ENCODE measurements at regions not wholly inside any gene's neighbourhood (a gene's known extent, or its start where the extent isn't known, plus 50 kb on each side); places are given as distances from the start of the nearest gene placed in this dataset.

DNA sequence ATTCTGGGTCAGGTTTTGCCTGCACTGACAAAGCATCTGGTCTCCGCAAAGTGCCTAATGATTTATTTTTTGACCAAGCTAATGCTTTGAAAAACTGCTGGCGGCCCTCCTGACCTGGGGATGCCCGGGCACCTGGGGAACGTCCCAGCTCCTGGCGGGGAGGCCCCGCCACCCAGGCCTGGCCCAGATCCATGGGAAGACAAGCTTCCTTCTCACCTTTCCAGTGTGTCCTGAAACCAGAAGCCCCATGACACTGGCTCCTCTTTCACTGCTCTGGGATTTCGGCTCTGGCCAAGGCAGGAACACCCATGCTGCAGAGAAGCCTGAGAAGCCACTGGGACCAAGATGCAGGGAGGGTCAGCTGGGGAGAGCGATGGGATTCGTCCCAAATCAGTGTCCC lies 144.1 kb downstream of the SEC61B start:
- no peak for DNase-seq (ENCODE audit: low spot score)
- H3K9ac ChIP-seq (ENCODE audit: insufficient read depth, low read depth, low read length) = no peak overlapping the region
- no peak for ATAC-seq
- H3K4me1 ChIP-seq (ENCODE audit: insufficient read depth, low read length) = 0 out of 2 replicates have a peak, but pooled peaks cover 4% of the 10 kb centered on the region
- H3K27me3 ChIP-seq (ENCODE audit: control insufficient read depth in 1 of 2, insufficient read depth in 2 of 2, low read length in 2 of 2) = peaks cover 3 to 39% of the 10 kb centered on the region in 2 experiments; a peak in 3 of 5 replicates
- H3K4me2 ChIP-seq (ENCODE audit: low read depth, low read length) = no peak overlapping the region
- in situ Hi-C loops (cut with HindIII; ENCODE audit: extremely low pct_ligation_motif_present, low pct_unique_long_range_greater_than_20kb) (no loop called here), intact Hi-C loops (cut with micrococcal nuclease; ENCODE audit: unreplicated experiment) (no loop called here)
- no peak overlapping the region for H3K27ac ChIP-seq (ENCODE audit: extremely low read length, insufficient read depth, low read length)
- no peaks in the 10 kb centered on the region for H4K20me1 ChIP-seq (ENCODE audit: insufficient read depth, low read length)
- H3K79me2 ChIP-seq (ENCODE audit: insufficient read depth, low read length) = no peaks in the 10 kb centered on the region
- no TSS peak for BruUV-seq (replicated peaks)
- no peak overlapping the region for H3K4me3 ChIP-seq (replicated peaks in 1 of 3; ENCODE audit: insufficient read depth in 1 of 3, low read depth in 2 of 3, low read length in 3 of 3)
- no peak overlapping the region for H2AFZ ChIP-seq (ENCODE audit: low read length)
- no peaks in the 10 kb centered on the region for H3K36me3 ChIP-seq (replicated peaks in 1 of 2; ENCODE audit: control insufficient read depth in 1 of 2, insufficient read depth in 2 of 2, low read length in 2 of 2)
- no peak for FAIRE-seq
- ChIA-PET POLR2A (no interaction called here), CTCF (ENCODE audit: low intra/inter-chr PET ratio, low total read pairs) (no interaction called here)
- 45% methylated on average over 6 of the region's 9 CpGs for WGBS (ENCODE audit: low lambda C conversion rate)
- no peaks in the 10 kb centered on the region for H3K9me3 ChIP-seq (ENCODE audit: low read length)
- no peak for TF ChIP-seq FOXK1 (CRISPR knock-in tag; IDR thresholded peaks at IDR 0.05; ENCODE audit: borderline replicate concordance, low read depth)
- TF ChIP-seq ZNF546 (CRISPR knock-in tag; conservative IDR thresholded peaks at IDR 0.05) = no peak
- TF ChIP-seq, protein P1, sequence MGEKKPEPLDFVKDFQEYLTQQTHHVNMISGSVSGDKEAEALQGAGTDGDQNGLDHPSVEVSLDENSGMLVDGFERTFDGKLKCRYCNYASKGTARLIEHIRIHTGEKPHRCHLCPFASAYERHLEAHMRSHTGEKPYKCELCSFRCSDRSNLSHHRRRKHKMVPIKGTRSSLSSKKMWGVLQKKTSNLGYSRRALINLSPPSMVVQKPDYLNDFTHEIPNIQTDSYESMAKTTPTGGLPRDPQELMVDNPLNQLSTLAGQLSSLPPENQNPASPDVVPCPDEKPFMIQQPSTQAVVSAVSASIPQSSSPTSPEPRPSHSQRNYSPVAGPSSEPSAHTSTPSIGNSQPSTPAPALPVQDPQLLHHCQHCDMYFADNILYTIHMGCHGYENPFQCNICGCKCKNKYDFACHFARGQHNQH (CRISPR knock-in tag; IDR thresholded peaks at IDR 0.05) = no peak
- no peak for TF ChIP-seq NR2F6 (IDR thresholded peaks at IDR 0.05)
- no peak for TF ChIP-seq NR2F6 (CRISPR knock-in tag; IDR thresholded peaks at IDR 0.05)
- TF ChIP-seq, protein P2, sequence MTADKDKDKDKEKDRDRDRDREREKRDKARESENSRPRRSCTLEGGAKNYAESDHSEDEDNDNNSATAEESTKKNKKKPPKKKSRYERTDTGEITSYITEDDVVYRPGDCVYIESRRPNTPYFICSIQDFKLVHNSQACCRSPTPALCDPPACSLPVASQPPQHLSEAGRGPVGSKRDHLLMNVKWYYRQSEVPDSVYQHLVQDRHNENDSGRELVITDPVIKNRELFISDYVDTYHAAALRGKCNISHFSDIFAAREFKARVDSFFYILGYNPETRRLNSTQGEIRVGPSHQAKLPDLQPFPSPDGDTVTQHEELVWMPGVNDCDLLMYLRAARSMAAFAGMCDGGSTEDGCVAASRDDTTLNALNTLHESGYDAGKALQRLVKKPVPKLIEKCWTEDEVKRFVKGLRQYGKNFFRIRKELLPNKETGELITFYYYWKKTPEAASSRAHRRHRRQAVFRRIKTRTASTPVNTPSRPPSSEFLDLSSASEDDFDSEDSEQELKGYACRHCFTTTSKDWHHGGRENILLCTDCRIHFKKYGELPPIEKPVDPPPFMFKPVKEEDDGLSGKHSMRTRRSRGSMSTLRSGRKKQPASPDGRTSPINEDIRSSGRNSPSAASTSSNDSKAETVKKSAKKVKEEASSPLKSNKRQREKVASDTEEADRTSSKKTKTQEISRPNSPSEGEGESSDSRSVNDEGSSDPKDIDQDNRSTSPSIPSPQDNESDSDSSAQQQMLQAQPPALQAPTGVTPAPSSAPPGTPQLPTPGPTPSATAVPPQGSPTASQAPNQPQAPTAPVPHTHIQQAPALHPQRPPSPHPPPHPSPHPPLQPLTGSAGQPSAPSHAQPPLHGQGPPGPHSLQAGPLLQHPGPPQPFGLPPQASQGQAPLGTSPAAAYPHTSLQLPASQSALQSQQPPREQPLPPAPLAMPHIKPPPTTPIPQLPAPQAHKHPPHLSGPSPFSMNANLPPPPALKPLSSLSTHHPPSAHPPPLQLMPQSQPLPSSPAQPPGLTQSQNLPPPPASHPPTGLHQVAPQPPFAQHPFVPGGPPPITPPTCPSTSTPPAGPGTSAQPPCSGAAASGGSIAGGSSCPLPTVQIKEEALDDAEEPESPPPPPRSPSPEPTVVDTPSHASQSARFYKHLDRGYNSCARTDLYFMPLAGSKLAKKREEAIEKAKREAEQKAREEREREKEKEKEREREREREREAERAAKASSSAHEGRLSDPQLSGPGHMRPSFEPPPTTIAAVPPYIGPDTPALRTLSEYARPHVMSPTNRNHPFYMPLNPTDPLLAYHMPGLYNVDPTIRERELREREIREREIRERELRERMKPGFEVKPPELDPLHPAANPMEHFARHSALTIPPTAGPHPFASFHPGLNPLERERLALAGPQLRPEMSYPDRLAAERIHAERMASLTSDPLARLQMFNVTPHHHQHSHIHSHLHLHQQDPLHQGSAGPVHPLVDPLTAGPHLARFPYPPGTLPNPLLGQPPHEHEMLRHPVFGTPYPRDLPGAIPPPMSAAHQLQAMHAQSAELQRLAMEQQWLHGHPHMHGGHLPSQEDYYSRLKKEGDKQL (CRISPR knock-in tag; IDR thresholded peaks at IDR 0.05; ENCODE audit: low read depth) = no peak
- TF ChIP-seq, protein P3, sequence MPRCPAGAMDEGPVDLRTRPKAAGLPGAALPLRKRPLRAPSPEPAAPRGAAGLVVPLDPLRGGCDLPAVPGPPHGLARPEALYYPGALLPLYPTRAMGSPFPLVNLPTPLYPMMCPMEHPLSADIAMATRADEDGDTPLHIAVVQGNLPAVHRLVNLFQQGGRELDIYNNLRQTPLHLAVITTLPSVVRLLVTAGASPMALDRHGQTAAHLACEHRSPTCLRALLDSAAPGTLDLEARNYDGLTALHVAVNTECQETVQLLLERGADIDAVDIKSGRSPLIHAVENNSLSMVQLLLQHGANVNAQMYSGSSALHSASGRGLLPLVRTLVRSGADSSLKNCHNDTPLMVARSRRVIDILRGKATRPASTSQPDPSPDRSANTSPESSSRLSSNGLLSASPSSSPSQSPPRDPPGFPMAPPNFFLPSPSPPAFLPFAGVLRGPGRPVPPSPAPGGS (CRISPR knock-in tag; IDR thresholded peaks at IDR 0.05) = no peak
- no peak for TF ChIP-seq PAF1 (CRISPR knock-in tag; IDR thresholded peaks at IDR 0.05)
- no peak for TF ChIP-seq NFKBIZ (CRISPR knock-in tag; IDR thresholded peaks at IDR 0.05)
- TF ChIP-seq TCF7L2 (IDR thresholded peaks at IDR 0.05; ENCODE audit: low read depth, low read length) = no peak
- TF ChIP-seq, protein P4, sequence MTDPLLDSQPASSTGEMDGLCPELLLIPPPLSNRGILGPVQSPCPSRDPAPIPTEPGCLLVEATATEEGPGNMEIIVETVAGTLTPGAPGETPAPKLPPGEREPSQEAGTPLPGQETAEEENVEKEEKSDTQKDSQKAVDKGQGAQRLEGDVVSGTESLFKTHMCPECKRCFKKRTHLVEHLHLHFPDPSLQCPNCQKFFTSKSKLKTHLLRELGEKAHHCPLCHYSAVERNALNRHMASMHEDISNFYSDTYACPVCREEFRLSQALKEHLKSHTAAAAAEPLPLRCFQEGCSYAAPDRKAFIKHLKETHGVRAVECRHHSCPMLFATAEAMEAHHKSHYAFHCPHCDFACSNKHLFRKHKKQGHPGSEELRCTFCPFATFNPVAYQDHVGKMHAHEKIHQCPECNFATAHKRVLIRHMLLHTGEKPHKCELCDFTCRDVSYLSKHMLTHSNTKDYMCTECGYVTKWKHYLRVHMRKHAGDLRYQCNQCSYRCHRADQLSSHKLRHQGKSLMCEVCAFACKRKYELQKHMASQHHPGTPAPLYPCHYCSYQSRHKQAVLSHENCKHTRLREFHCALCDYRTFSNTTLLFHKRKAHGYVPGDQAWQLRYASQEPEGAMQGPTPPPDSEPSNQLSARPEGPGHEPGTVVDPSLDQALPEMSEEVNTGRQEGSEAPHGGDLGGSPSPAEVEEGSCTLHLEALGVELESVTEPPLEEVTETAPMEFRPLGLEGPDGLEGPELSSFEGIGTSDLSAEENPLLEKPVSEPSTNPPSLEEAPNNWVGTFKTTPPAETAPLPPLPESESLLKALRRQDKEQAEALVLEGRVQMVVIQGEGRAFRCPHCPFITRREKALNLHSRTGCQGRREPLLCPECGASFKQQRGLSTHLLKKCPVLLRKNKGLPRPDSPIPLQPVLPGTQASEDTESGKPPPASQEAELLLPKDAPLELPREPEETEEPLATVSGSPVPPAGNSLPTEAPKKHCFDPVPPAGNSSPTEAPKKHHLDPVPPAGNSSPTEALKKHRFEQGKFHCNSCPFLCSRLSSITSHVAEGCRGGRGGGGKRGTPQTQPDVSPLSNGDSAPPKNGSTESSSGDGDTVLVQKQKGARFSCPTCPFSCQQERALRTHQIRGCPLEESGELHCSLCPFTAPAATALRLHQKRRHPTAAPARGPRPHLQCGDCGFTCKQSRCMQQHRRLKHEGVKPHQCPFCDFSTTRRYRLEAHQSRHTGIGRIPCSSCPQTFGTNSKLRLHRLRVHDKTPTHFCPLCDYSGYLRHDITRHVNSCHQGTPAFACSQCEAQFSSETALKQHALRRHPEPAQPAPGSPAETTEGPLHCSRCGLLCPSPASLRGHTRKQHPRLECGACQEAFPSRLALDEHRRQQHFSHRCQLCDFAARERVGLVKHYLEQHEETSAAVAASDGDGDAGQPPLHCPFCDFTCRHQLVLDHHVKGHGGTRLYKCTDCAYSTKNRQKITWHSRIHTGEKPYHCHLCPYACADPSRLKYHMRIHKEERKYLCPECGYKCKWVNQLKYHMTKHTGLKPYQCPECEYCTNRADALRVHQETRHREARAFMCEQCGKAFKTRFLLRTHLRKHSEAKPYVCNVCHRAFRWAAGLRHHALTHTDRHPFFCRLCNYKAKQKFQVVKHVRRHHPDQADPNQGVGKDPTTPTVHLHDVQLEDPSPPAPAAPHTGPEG (CRISPR knock-in tag; IDR thresholded peaks at IDR 0.05) = no peak
- TF ChIP-seq ZNF660 (CRISPR knock-in tag; IDR thresholded peaks at IDR 0.05; ENCODE audit: borderline replicate concordance, low read depth) = no peak
- TF ChIP-seq MIER3 (CRISPR knock-in tag; IDR thresholded peaks at IDR 0.05; ENCODE audit: borderline replicate concordance) = no peak
